ENCODE measurements at regions not wholly inside any gene's neighbourhood (a gene's known extent, or its start where the extent isn't known, plus 50 kb on each side); places are given as distances from the start of the nearest gene placed in this dataset.

DNA sequence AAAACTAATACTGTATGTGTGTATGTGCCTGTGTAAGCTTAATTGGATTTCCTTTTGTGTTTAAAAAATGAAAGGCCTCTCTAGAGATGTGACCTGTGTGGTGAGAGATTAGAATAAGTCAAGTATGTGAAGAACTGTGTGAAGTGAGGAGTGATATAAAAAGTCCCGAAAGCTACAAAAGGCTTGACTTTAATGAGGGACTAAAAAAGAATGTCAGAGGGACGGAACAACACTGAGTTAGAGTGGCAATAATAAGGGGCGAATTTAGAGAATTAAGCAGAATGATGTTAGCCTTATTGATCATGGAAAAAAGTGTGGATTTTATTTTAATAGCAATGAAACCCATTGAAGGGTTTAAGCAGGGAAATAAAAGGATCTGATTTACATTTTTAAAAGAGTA lies 1281.2 kb upstream of the ADGRB3 start:
- TF ChIP-seq EP300 (IDR thresholded peaks at IDR 0.05; ENCODE audit: borderline replicate concordance) (no peak), TEAD4 (IDR thresholded peaks at IDR 0.05) (no peak), ZBTB7A (IDR thresholded peaks at IDR 0.05; ENCODE audit: low read depth) (no peak)
- TF ChIP-seq, protein P1, sequence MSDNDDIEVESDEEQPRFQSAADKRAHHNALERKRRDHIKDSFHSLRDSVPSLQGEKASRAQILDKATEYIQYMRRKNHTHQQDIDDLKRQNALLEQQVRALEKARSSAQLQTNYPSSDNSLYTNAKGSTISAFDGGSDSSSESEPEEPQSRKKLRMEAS (IDR thresholded peaks at IDR 0.05) = no peak
- TF ChIP-seq, protein P2, sequence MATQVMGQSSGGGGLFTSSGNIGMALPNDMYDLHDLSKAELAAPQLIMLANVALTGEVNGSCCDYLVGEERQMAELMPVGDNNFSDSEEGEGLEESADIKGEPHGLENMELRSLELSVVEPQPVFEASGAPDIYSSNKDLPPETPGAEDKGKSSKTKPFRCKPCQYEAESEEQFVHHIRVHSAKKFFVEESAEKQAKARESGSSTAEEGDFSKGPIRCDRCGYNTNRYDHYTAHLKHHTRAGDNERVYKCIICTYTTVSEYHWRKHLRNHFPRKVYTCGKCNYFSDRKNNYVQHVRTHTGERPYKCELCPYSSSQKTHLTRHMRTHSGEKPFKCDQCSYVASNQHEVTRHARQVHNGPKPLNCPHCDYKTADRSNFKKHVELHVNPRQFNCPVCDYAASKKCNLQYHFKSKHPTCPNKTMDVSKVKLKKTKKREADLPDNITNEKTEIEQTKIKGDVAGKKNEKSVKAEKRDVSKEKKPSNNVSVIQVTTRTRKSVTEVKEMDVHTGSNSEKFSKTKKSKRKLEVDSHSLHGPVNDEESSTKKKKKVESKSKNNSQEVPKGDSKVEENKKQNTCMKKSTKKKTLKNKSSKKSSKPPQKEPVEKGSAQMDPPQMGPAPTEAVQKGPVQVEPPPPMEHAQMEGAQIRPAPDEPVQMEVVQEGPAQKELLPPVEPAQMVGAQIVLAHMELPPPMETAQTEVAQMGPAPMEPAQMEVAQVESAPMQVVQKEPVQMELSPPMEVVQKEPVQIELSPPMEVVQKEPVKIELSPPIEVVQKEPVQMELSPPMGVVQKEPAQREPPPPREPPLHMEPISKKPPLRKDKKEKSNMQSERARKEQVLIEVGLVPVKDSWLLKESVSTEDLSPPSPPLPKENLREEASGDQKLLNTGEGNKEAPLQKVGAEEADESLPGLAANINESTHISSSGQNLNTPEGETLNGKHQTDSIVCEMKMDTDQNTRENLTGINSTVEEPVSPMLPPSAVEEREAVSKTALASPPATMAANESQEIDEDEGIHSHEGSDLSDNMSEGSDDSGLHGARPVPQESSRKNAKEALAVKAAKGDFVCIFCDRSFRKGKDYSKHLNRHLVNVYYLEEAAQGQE (IDR thresholded peaks at IDR 0.05; ENCODE audit: low read depth) = no peak
